Choroid plexus epithelial cell (primary cell): ENCODE measurements at regions not wholly inside any gene's neighbourhood (a gene's known extent, or its start where the extent isn't known, plus 50 kb on each side); places are given as distances from the start of the nearest gene placed in this dataset.
"Not testable (repeated sequence)": the region's sequence is repeated elsewhere in the genome, so short reads cannot be mapped to it uniquely, and the experiment has no call there.

Experiments
- DNase-seq: peaks from one replicate; pipeline ENCODE4 v3.0.0-alpha.2; 2010; ENCODE audit warnings: low read depth
- H3K4me3 ChIP-seq: 2 replicates; pipeline ENCODE4 v1.5.1; 2011; ENCODE audit warnings: low read depth, mild to moderate bottlenecking, control low read depth, low read length, moderate library complexity
- CTCF ChIP-seq: conservative IDR thresholded peaks from 2 replicates; pipeline ENCODE4 v1.5.1; 2011; ENCODE audit warnings: low read depth, mild to moderate bottlenecking, control low read depth, inconsistent platforms, low read length, moderate library complexity

DNA sequence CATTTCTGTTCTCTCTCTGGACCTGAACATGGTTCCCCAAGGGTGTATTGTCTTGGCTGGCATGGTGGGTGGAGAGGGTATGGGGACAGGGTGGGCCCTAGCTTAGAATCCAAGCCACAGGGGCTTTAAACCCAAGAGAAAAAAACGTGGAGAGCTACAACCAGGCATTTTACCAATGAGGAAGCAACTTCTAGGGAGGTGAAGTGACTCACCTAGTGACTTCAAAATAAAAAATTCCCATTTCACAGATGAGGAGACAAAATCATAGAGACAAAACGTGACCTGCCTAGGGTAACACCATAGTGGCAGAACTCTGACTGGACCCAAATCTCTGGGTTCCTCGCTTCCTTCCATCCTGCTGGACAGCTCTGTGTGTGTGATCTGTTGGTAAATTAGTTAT, 216.8 kb downstream of the RPLP1 start:
- no peak overlapping the region for H3K4me3 ChIP-seq
- no peak for TF ChIP-seq CTCF

DNA sequence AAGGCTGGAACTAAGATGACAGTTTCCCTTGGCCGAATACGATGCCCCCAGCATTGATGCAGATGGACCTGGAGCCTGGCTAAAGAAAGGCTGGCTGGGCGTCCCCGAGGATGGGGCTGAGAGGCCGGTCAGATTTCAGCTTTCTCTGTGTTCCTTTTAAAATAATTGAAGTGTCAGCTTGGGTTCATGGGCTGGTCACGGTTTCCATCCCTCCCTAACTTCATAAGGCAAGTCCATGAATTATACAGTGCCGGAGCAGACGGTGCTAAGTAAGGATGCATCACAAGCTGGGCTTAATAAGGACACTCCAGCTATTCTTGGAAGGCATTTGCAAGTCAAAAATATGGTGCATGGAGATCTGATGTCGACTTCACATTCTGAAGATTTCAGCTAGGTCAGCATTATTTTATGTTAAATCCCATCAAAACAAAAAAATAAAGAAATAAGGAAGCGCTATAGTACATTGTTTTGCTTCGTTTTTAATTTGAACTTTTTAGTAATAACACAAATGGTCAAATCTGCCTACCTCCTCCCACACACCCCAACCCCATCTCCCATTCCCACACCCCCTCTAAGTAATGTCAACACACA, 220.8 kb downstream of the RPLP1 start:
- DNase-seq: no peak
- H3K4me3 ChIP-seq: no peak overlapping the region
- TF ChIP-seq CTCF: no peak

More for the DNA sequence above, 216.8 kb downstream of the RPLP1 start:
- no peak for DNase-seq

DNA sequence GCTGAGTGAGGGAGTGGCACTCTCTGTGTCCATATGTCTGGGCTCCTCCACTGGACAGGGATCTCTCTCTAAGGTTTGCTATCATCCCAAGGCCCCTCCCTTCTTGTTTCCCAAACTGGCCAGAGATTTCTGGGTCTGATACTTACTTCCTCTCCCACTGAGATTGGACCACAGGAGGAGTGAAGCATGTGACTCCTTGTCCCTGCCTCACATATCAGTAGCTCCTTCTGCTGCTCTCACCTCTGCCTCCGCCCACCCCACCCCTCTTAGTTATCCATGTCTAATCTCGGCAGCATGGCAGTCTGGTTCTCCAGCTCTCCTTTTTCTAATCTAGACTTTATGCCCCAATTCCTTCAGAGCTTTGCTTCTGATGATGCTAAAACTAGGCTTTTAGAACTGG, 223.1 kb downstream of the RPLP1 start:
- TF ChIP-seq CTCF: no peak
- no peak for DNase-seq
- H3K4me3 ChIP-seq: no peak overlapping the region

GRCh38 chr15:69677403-69677802, 224.8 kb downstream of the RPLP1 start:
- TF ChIP-seq CTCF: no peak
- H3K4me3 ChIP-seq: no peak overlapping the region
- no peak for DNase-seq

DNA sequence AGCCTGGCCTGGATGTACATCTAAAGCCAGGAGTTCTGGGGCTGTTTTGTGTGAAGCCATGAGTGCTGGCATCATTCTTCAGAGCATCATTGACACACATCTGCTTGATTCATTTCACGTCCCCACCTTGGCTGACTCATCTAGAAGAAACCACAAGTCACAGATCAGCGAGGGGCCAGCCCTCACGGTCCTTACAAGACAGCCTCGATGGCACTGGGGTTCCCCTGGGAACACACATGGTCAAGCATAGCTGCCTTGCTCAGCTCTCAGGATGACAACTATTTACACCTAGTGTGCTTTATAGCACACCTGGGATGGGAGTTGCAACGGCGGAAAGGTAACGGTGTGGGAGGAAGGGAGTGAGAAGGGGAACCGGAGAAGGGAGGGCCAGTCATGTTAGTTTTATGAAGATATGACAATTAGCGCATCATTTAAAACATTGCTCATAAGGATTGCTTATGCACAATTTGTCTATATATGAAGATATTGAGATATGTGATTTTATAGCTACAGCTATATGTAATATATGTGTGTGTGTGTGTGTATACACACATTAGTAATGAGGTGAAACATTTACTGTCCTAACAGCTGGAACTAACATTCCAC, 227.1 kb downstream of the RPLP1 start:
- H3K4me3 ChIP-seq: no peak overlapping the region
- DNase-seq: no peak
- no peak for TF ChIP-seq CTCF

DNA sequence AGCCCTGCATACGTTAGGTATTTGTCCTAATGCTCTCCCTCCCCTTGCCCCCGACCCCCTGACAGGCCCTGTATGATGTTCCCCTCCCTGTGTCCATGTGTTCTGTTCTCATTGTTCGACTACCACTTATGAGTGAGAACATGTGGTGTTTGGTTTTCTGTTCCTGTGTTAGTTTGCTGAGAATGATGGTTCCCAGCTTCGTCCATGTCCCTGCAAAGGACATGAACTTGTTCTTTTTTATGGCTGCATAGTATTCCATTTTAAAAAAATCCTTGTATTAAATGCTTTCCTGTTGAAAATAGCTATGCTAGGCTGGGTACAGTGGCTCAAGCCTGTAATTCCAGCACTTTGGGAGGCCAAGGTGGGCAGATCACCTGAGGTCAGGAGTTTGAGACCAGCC, 232.2 kb downstream of the RPLP1 start:
- H3K4me3 ChIP-seq, DNase-seq: not testable (repeated sequence)

DNA sequence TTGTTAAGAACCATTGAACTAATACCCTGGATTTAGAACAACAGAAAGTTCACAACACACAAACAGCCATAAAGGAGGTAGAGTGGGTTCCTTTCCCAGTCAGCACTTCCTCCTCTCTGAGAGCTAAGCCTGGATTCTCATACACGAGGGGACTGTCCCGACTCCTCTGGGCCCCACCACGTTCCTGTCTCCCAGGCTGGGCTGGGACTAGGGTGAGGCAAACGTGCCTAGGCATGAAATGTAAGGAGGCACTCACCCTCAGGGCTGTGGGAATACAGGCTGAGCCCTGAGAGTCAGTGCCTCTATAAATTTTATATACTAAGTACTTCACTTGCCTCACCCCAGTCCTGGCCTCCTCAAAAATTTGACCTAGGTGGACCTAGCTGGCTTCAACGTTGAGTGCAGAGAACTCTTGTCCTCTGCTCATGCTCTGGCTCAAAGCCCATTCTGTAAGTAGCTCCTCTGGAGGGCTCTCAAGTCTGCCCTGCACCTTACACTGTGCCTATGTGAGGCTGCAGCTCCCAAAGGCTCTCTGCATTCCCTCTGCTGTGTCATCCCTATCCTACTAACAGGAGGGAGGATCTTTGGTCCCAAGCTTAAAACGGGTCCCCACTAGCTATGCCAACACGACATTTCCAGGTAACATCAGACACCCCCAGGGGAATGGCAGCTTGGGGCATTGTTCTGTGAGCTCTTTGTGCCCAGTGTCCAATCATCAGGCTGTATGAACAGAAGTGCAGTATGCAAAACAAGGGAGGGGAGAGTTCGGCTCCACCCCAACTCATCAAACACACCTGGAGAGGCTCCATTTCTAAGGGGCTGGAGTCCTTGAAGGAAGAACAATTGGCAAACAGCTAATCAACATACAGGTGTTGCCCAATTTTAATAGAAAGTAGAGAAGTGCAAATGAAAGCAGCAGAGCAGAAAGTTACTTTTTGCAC, 233.2 kb downstream of the RPLP1 start:
- no peak for DNase-seq
- no peak overlapping the region for H3K4me3 ChIP-seq
- TF ChIP-seq CTCF: no peak
